Spleen (tissue), 11 donors: ENCODE measurements at regions not wholly inside any gene's neighbourhood (a gene's known extent, or its start where the extent isn't known, plus 50 kb on each side); places are given as distances from the start of the nearest gene placed in this dataset.

Experiments
- DNase-seq: peaks from one replicate; pipeline ENCODE4 v3.0.0-alpha.2; 2020
- H3K27ac ChIP-seq, 8 donors: fragments of 200-600 bp; sonication (generic) in 7 of 8; 1 replicate in 4 of 8; 2 replicates in 4 of 8; pipeline versions ENCODE4 v1.5.0 to v1.8.0; 2016 to 2021; ENCODE audit warnings: inconsistent platforms in 4 of 8, mild to moderate bottlenecking in 4 of 8, moderate library complexity in 1 of 8
- H3K27me3 ChIP-seq, 7 donors: fragments of 200-600 bp; sonication (generic) in 6 of 7; replicated peaks in 1 of 7; 1 replicate in 4 of 7; 2 replicates in 3 of 7; pipeline versions ENCODE4 v1.5.0 to v1.8.0; 2016 to 2021; ENCODE audit warnings: inconsistent platforms in 3 of 7, mild to moderate bottlenecking in 1 of 7
- H3K36me3 ChIP-seq, 6 donors: fragments of 200-600 bp; sonication (generic) in 5 of 6; 1 replicate in 4 of 6; 2 replicates in 2 of 6; pipeline versions ENCODE4 v1.5.0 to v1.8.0; 2016 to 2021; ENCODE audit warnings: inconsistent platforms in 2 of 6
- H3K4me1 ChIP-seq, 6 donors: fragments of 200-600 bp; sonication (generic) in 5 of 6; 1 replicate in 3 of 6; 2 replicates in 3 of 6; pipeline versions ENCODE4 v1.5.0 to v1.8.0; 2016 to 2021; ENCODE audit warnings: inconsistent platforms in 3 of 6
- H3K4me3 ChIP-seq, 8 donors: fragments of 200-600 bp; sonication (generic) in 7 of 8; 1 replicate in 4 of 8; 2 replicates in 4 of 8; pipeline versions ENCODE4 v1.5.0 to v1.8.0; 2016 to 2021; ENCODE audit warnings: inconsistent platforms in 4 of 8, mild to moderate bottlenecking in 4 of 8, moderate library complexity in 2 of 8
- H3K9me3 ChIP-seq, 8 donors: fragments of 200-600 bp; sonication (generic) in 7 of 8; 1 replicate in 4 of 8; 2 replicates in 4 of 8; pipeline versions ENCODE4 v1.5.0 to v1.8.0; 2016 to 2021; ENCODE audit warnings: inconsistent platforms in 4 of 8
- POLR2A ChIP-seq, 3 donors: fragments of 450-650 bp; IDR thresholded peaks; one replicate each; pipeline ENCODE4 v1.5.1; 2017; ENCODE audit warnings: antibody characterized with exemption in 3 of 3, mild to moderate bottlenecking in 1 of 3
- POLR2AphosphoS5 ChIP-seq, 3 donors: sonication (generic); formaldehyde crosslinking; IDR thresholded peaks; one replicate each; pipeline ENCODE4 v1.5.1; 2017; ENCODE audit warnings: antibody characterized with exemption in 3 of 3
- WGBS, 5 donors: extraction: QIAGEN DNeasy Blood & Tissue Kit in 3 of 5; methylation state at CpG; one replicate each; pipeline versions ENCODE4 v1.1.5 to v1.1.7; 2013 to 2018; 5-methylcytosine and 5-hydroxymethylcytosine counted together
- intact Hi-C: fragments of 100-400 bp; cut with DNase I; formaldehyde crosslinking; loops from one replicate; pipeline ENCODE4 v1.15.0; 2023; ENCODE audit warnings: low total_unique reads
- TF ChIP-seq, protein P1 (sequence below), 11 experiments: fragments of 200-600 bp in 7 of 11; fragments of 450-650 bp in 4 of 11; sonication (generic) in 4 of 11; IDR thresholded peaks in 8 of 11; conservative IDR thresholded peaks in 3 of 11; 1 replicate in 7 of 11; 2 replicates in 4 of 11; pipeline versions ENCODE4 v1.4.0 to v1.8.0; 2016 to 2021; ENCODE audit warnings: antibody characterized with exemption in 11 of 11, inconsistent platforms in 4 of 11, mild to moderate bottlenecking in 1 of 11
- donor health status: healthy with polysubstance abuse.
- donor health status: DM: no; HTN: no; CAD: no; lungs with moderate emphysema.
- donor health status: DM: no; HTN: no; CAD: no.
- donor health status: Bipolar disorder and iron deficiency.
- donor health status: healthy.
- donor health status: DM: no; HTN: no; CAD: no.
- donor health status: DM: yes; HTN: yes; CAD: no.

DNA sequence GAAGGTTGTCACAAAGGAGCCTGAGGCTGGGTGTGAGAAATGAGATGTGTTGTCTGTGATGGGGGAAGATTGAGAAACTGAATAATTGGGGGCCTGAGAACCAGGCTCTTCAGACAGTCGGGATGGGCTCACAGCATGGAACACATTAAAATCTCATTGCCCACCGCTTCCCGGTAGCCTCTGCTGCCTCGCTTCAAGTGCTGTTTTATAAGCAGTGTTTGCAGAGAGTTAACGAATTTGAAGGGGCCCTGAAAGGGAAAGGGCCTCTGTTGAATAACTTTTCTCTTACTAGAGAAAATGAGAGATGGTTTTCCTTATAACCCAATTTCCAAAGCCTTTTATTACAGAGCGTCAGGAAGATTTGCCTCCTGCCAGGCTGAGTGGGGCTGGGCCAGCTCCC lies 258.8 kb upstream of the ASIC2 start:
- Histone ChIP-seq H3K27me3 (peaks cover 0 to 44% (median 0%) of the 10 kb centered on the region in 7 donors), H3K4me1 (no peaks in the 10 kb centered on the region), H3K27ac (no peak overlapping the region), H3K4me3 (no peak overlapping the region), H3K36me3 (no peaks in the 10 kb centered on the region), H3K9me3 (no peaks in the 10 kb centered on the region)
- intact Hi-C loops: no loop called here
- no peak for TF ChIP-seq POLR2A (IDR thresholded peaks at IDR 0.05)
- TF ChIP-seq, protein P1, sequence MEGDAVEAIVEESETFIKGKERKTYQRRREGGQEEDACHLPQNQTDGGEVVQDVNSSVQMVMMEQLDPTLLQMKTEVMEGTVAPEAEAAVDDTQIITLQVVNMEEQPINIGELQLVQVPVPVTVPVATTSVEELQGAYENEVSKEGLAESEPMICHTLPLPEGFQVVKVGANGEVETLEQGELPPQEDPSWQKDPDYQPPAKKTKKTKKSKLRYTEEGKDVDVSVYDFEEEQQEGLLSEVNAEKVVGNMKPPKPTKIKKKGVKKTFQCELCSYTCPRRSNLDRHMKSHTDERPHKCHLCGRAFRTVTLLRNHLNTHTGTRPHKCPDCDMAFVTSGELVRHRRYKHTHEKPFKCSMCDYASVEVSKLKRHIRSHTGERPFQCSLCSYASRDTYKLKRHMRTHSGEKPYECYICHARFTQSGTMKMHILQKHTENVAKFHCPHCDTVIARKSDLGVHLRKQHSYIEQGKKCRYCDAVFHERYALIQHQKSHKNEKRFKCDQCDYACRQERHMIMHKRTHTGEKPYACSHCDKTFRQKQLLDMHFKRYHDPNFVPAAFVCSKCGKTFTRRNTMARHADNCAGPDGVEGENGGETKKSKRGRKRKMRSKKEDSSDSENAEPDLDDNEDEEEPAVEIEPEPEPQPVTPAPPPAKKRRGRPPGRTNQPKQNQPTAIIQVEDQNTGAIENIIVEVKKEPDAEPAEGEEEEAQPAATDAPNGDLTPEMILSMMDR (IDR thresholded peaks at IDR 0.05 in 8 of 11, conservative IDR thresholded peaks at IDR 0.05 in 3 of 11): no peak
- no peak for TF ChIP-seq POLR2AphosphoS5 (IDR thresholded peaks at IDR 0.05)
- 53 to 64% (median 61%) methylated on average over 6 of the region's 6 CpGs for WGBS, 5 donors
- no peak for DNase-seq

DNA sequence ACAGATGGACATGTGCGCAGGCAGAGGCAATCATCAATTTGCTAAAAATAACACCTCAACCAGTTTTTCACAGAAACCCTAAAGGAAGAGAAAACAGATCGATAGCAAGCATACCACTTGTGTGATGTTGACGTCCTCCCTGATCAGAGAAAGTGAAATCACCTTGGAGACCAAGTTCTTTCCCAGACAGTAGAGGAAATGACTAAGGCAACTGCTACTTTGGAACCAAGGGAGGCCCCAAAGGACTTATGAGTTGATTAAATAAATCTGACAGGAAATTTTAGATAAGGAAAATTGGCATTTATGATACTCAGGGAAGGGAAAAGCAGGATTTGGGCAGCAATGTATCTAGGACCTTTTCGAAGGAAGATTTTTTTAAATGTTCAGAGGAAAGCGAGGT lies 267.1 kb upstream of the ASIC2 start:
- Histone ChIP-seq H3K4me1 (peaks cover 0 to 6% (median 0%) of the 10 kb centered on the region in 6 donors), H3K36me3 (no peaks in the 10 kb centered on the region), H3K27me3 (no peaks in the 10 kb centered on the region), H3K27ac (no peak overlapping the region), H3K9me3 (peaks cover 0 to 28% (median 16%) of the 10 kb centered on the region in 8 donors), H3K4me3 (no peak overlapping the region)
- TF ChIP-seq POLR2A (IDR thresholded peaks at IDR 0.05): no peak
- no peak for TF ChIP-seq POLR2AphosphoS5 (IDR thresholded peaks at IDR 0.05)
- TF ChIP-seq, protein P1 (IDR thresholded peaks at IDR 0.05 in 8 of 11, conservative IDR thresholded peaks at IDR 0.05 in 3 of 11): no peak
- intact Hi-C loops: no loop called here
- no peak for DNase-seq
- WGBS, 5 donors: 42 to 66% (median 50%) methylated on average over 5 of the region's 5 CpGs

DNA sequence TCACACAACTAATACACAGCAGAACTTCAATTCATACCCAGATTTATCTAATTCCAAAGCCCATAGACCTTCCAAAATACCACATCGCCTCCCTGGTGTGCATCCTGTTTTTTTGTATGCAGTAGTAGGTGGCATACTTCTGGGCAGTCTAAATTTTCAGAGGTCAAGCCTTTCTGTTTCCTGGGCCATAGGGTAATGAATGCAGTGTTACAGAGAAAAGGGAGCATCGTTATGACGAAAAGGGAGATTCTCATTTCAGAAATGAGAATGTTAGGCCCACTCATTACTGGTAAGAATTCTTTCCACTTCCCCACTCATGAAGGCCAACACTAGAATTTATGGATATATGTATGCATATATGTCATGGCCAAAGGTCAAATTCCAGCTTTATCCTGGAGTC lies 267.8 kb upstream of the ASIC2 start:
- H3K4me1 ChIP-seq: peaks cover 0 to 6% (median 0%) of the 10 kb centered on the region in 6 donors

DNA sequence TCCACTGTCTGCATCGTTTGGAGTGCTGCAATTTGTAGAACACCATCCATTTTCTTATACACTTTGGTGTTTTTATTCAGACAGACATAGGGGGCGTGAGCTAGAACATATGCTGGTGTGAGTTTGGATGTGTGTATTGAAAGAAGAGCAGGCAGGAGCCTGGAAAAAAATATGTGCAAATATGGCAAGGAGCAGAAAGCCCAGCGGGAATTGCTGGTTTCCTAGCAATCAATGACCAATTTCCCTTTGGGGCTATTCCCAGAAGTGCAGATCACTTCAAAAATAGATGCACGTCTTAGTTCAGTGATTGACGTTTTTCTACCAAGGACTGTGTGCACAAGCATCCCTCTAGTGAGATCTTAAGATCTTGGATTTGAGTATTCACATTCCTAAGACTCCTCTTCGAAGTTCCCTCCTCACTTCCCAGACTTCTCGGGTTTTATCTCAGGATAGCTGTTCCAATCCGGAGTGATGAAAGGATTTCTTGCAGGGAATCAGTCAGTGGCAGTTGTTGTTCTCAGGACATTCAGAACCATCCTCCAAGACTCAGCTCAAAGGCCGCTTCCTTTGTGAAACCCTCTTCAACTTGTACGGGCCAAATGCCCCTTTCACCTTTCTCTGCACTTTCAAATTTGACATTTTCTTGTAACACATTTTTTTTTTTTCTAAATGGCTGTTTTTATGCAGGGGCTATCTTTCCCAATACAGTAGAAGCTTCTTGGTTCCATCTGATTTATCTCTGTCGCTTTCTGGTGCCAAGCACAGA lies 268.7 kb upstream of the ASIC2 start:
- H3K27me3 ChIP-seq: no peaks in the 10 kb centered on the region
- H3K36me3 ChIP-seq: no peaks in the 10 kb centered on the region
- no peak overlapping the region for H3K4me3 ChIP-seq
- peaks cover 0 to 28% (median 16%) of the 10 kb centered on the region in 8 donors for H3K9me3 ChIP-seq
- H3K27ac ChIP-seq: no peak overlapping the region
- peaks cover 0 to 6% (median 0%) of the 10 kb centered on the region in 6 donors for H3K4me1 ChIP-seq
- 57 to 65% (median 59%) methylated on average over 11 of the region's 11 CpGs for WGBS, 5 donors
- no peak for TF ChIP-seq POLR2A (IDR thresholded peaks at IDR 0.05)
- TF ChIP-seq, protein P1 (IDR thresholded peaks at IDR 0.05 in 8 of 11, conservative IDR thresholded peaks at IDR 0.05 in 3 of 11): no peak
- intact Hi-C loops: no loop called here
- no peak for DNase-seq

More for the DNA sequence above, 267.8 kb upstream of the ASIC2 start:
- H3K27me3 ChIP-seq: no peaks in the 10 kb centered on the region
- H3K36me3 ChIP-seq: no peaks in the 10 kb centered on the region
- H3K4me3 ChIP-seq: no peak overlapping the region
- no peak overlapping the region for H3K27ac ChIP-seq
- intact Hi-C loops: no loop called here
- H3K9me3 ChIP-seq: peaks cover 0 to 28% (median 16%) of the 10 kb centered on the region in 8 donors
- DNase-seq: no peak
- TF ChIP-seq POLR2AphosphoS5 (IDR thresholded peaks at IDR 0.05) (no peak), POLR2A (IDR thresholded peaks at IDR 0.05) (no peak)
- TF ChIP-seq, protein P1 (IDR thresholded peaks at IDR 0.05 in 8 of 11, conservative IDR thresholded peaks at IDR 0.05 in 3 of 11): no peak
- WGBS, 5 donors: 74 to 92% (median 86%) methylated on average over 3 of the region's 3 CpGs
